HTR-8/SVneo (cell line): ENCODE measurements at regions not wholly inside any gene's neighbourhood (a gene's known extent, or its start where the extent isn't known, plus 50 kb on each side); places are given as distances from the start of the nearest gene placed in this dataset.
"Not testable (repeated sequence)": the region's sequence is repeated elsewhere in the genome, so short reads cannot be mapped to it uniquely, and the experiment has no call there.

Experiments used
- DNase-seq: peaks from one replicate; pipeline ENCODE4 v3.0.0; 2011; ENCODE audit warnings: low spot score, mixed read lengths; ENCODE audit not compliant: insufficient read length
- FAIRE-seq: peaks from 2 replicates; lab custom pipeline; 2011; peaks lifted over from hg19 to GRCh38; lab: Jason Lieb, UNC

GRCh38 chr5:102611312-102611711 is 112.5 kb upstream of the SLCO6A1 start:
- DNase-seq (no peak), FAIRE-seq (no peak)

DNA sequence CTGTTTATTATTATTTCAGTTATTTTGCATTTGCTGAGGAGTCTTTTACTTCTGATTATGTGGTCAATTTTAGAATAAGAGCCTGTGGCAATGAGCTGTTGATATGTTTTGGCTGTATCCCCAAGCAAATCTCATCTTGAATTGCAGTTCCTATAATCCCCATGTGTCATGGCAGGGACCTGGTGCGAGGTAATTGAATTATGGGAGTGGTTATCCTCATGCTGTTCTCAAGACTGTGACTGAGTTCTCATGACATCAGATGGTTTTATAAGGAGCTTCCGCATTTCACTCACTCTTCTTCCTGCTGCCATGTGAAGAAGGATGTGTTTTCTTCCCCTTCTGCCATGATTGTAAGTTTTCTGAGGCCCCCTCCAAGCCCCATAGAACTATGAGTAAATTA is 114.9 kb upstream of the SLCO6A1 start:
- FAIRE-seq (no peak), DNase-seq (no peak)

GRCh38 chr5:102617191-102618187 is 118.7 kb upstream of the SLCO6A1 start:
- no peak for DNase-seq
- no peak for FAIRE-seq

DNA sequence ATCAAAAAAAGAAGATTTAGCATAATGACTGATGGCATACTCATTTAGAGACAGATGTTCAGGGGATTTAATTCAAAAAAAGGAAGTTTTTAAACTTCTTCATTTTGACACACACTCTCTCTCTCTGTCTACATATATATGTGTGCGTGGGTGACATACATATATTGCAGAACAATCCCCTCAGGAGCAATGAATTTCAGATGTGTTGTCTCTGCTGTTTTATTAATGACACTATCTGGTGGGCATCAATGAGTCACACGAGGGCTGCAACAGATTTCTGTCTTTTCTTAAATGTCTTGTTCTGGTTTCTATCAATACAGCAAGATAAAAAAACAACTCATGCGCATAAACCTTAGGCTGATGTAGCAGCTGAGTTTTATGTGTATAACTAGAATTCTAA is 123.5 kb upstream of the SLCO6A1 start:
- FAIRE-seq, result no peak
- no peak for DNase-seq

GRCh38 chr5:102623329-102624065 is 124.7 kb upstream of the SLCO6A1 start:
- FAIRE-seq (no peak), DNase-seq (no peak)

- DNase-seq (no peak), FAIRE-seq (no peak)
These were observed 125.6 kb upstream of the SLCO6A1 start for GRCh38 chr5:102624405-102624804.

- FAIRE-seq (no peak), DNase-seq (no peak)
These were observed 126.7 kb upstream of the SLCO6A1 start for GRCh38 chr5:102625468-102625867.

DNA sequence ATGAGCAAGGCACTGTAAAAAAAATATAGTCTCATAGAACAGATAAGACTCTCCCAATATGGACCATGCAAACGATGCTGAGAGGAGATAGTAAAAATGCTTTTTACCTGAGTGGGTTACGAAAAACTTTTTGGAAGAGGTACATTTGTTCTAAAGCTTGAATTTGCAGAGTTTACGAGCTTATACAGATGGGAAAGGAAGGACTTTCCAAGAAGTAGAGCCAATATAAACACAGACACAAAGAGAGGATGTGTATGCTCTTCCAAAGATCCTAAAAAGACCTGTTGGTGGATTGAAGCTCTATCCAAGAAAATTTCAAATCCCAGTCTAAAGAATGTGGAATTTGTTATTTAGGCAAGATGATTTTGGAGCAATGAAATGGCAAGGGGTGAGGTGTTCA is 127.1 kb upstream of the SLCO6A1 start:
- DNase-seq, result no peak
- no peak for FAIRE-seq

DNA sequence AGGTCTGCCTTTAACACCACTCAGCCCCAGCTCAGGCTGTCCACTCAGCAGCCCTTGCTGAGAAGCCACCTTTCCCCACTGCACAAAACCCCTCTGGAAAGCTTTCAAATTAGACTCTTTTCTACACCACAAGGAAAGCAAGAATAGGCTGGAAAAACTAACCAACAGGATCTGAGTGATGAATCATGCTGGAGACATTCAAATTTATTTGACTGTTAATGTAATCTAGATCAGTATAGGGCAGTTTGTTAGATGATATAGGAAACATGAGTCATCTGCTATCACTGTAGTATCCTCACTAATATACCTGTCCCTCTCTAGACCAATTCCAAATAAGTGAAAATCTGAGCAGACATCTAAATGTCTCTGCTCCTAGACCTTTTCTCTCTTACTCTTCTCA is 127.8 kb upstream of the PAM start:
- DNase-seq, result peak; percentile 35
- no peak for FAIRE-seq

GRCh38 chr5:102628441-102629175 is 126.5 kb upstream of the PAM start:
- DNase-seq (no peak), FAIRE-seq (no peak)

GRCh38 chr5:102629827-102630605 is 125.1 kb upstream of the PAM start:
- DNase-seq, result no peak
- no peak for FAIRE-seq

DNA sequence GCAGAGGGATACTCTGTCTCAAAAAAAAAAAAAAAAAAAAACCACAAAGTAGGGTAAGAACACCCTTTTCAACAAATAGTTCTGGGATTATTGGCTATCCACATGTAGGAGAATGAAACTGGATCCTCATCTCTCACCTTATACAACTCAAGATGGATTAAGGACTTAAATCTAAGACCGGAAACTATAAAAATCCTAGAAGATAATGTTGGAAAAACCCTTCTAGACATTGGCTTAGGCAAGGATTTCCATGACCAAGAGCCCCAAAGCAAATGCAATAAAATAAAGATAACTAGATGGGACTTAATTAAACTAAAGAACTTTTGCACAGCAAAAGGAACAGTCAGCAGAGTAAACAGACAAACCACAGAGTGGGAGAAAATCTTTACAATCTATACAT is 119.7 kb upstream of the PAM start:
- not testable (repeated sequence) for DNase-seq, FAIRE-seq

DNA sequence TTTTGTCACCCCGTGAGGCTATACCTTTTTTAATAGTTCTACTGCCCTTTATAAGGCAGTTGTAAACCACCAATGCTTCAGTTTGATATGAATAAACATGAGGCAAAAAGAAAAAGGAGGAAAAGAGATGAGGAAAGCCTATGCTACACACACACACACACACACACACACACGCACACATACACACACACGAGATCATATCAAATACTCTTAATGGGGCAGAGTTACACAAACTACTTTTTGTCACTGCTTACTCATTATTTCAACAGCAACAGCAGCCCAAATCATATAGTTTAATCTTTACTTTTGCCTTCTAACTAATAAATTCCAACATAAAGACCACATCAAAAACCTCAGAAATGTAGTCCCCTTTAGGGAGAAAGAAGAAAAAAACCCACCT is 116.8 kb upstream of the PAM start:
- no peak for DNase-seq
- no peak for FAIRE-seq

DNA sequence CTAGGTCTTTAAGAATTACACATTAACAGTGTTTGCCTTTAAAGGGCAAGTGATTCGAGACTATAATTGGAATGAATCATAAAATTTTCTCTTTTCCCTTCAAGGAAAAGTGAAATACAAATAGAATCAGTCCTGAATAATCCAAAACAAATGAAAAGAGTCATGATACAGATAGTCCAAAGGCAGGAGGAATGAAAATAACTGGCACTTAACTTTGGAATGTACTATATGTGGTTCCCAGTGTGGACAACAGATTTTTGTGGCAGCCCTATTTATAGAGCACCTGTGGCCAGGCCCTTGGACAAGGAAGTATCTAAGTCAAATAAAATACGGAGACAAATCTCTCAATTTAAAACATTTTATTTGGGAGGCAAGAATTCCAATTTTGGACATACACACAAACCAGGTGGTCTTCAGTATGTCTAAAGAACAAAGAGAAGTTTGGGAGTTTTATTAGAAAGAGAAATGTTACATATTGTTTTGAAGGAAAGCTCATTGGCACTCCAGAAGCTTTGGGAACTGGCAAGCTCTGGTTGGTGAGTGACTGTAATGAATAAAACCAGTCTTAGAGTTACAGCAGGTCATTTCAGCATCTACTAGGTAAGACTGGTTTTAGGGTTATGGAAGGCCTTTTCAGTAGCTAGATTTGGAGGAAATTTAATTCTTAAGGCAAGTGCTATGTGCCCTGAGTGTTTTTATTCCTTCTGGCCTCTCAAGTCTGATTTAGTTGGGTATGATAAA is 116.0 kb upstream of the PAM start:
- no peak for DNase-seq
- FAIRE-seq, result no peak

GRCh38 chr5:102649731-102650130 is 105.4 kb upstream of the PAM start:
- no peak for FAIRE-seq
- DNase-seq, result no peak

DNA sequence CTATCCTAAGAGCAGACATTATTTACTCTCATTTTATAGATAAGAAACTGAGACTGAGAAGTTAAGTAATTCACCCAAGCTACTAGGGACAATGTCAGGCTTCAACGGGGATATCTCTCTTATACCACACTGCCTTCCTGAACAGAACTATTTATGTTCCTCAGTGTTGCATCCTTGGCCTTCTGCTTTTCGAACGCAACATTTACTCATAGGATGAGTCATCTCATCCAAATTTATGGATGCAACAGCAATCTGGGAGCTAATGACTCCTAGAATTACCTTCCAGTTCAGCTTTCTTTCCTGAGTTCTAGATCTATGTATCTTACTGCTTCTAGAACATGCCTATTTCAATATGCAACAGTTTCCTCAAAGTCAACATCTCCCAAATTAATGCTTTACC is 103.6 kb upstream of the PAM start:
- FAIRE-seq (no peak), DNase-seq (no peak)

GRCh38 chr5:102654559-102655349 is 100.4 kb upstream of the PAM start:
- no peak for DNase-seq

GRCh38 chr5:102659151-102659550 is 96.0 kb upstream of the PAM start:
- FAIRE-seq (no peak), DNase-seq (no peak)

More at GRCh38 chr5:102654559-102655349, 100.4 kb upstream of the PAM start:
- FAIRE-seq, result no peak
